CD4-positive, alpha-beta T cell treated with Interleukin-15 for 4 hours (primary cell): ENCODE measurements at regions not wholly inside any gene's neighbourhood (a gene's known extent, or its start where the extent isn't known, plus 50 kb on each side); places are given as distances from the start of the nearest gene placed in this dataset.
"Not testable (repeated sequence)": the region's sequence is repeated elsewhere in the genome, so short reads cannot be mapped to it uniquely, and the experiment has no call there.

Experiments used
- DNase-seq: peaks from one replicate; pipeline ENCODE4 v3.0.0-alpha.2; 2020; ENCODE audit warnings: low spot score

DNA sequence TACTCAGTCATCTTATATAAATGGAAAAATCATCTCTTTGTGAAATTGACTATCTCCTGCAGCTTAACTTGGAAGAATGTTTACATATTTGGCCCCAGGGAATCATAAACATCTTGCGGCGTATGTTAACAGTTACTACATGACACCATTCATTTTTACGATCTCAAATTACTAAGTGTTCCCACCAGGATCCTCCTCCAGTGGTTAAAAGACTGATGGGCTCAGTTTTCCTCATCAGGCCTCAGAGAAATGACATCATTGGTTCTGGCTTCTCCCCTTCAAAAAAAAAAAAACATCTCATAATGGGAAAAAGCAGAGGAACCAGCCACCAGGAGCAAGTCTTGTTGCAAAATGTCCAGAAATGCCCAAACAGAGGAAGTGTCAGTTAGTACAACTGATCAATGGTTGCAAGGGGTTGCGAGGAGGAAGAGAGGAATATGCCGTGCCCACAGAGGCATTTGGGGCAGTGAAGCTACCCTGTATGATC lies 70.5 kb upstream of the LIPC start:
- no peak for DNase-seq

DNA sequence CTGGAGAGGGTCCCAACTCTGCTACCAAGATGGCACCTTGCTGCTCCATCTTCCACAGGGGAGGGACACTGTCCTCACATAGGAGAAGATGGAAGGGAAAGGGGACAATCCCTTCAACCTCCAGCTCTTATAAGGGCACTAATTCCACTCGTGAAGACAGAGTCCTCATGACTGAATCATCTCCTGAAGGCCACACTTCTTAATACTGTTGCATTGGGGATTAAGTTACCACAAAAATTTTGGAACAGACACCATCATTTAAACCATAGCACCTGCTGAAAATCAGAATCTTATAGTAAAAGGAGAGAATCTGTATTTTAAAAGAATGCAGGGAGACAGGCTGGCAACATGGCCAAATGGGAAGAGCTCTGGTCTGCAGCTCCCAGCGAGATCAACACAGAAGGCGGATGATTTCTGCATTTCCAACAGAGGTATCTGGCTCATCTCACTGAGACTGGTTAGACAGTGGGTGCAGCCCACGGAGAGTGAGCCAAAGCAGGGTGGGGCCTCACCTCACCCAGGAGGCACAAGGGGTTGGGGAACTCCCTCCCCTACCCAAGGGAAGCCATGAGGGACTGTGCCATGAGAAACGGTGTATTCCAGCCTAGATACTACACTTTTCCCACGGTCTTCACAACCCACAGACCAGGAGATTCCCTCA lies 69.4 kb upstream of the LIPC start:
- no peak for DNase-seq

DNA sequence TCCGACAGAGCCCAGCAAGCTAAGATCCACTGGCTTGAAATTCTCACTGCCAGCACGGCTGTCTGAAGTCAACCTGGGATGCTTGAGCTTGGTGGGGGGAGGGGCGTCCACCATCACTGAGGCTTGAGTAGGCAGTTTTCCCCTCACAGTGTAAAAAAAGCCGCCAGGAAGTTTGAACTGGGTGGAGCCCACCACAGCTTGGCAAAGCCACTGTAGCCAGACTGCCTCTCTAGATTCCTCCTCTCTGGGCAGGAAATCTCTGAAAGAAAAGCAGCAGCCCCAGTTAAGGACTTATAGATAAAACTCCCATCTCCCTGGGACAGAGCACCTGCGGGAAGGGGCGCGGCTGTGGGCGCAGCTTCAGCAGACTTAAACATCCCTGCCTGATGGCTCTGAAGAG lies 68.7 kb upstream of the LIPC start:
- DNase-seq = not testable (repeated sequence)

DNA sequence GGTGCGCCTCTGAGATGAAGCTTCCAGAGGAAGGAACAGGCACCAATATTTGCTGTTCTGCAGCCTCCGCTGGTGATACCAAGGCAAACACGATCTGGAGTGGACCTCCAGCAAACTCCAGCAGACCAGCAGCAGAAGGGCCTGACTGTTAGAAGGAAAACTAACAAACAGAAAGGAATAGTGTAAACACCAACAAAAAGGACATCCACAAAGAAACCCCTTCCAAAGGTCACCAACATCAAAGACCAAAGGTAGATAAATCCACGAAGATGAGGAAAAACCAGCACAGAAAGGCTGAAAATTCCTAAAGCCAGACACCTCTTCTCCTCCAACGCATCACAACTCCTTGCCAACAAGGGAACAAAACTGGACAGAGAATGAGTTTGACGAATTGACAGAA lies 68.1 kb upstream of the LIPC start:
- DNase-seq = not testable (repeated sequence)

DNA sequence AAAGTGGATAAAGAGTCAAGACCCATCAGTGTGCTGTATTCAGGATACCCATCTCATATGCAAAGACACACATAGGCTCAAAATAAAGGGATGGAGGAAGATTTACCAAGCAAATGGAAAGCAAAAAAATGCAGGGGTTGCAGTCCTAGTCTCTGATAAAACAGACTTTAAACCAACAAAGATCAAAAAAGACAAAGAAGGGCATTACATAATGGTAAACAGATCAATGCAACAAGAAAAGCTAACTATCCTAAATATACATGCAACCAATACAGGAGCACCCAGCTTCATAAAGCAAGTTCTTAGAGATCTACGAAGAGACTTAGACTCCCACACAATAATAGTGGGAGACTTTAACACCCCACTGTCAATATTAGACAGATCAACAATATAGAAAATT lies 66.7 kb upstream of the LIPC start:
- DNase-seq = not testable (repeated sequence)

DNA sequence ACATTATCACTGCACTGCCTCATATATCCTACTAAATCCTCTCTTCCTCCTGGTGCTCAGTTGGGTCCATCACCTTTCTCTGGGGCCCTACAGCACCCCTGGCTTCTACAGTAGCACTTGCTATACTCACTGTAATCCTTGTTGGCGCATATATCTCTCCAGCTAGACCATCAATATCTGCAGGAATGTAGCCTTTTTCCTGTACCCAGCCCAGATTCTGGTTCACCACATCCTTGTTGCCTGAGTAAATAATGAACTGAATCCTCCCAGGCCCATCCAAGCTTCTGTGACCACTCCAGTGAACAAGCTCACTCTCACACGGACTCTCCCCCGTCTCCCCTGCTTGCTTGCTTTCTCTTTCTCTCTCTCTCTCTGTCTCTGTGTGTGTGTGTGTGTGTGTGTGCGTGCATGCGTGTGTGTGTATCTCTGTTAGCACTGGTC lies 62.5 kb upstream of the LIPC start:
- peak; percentile 28 for DNase-seq

DNA sequence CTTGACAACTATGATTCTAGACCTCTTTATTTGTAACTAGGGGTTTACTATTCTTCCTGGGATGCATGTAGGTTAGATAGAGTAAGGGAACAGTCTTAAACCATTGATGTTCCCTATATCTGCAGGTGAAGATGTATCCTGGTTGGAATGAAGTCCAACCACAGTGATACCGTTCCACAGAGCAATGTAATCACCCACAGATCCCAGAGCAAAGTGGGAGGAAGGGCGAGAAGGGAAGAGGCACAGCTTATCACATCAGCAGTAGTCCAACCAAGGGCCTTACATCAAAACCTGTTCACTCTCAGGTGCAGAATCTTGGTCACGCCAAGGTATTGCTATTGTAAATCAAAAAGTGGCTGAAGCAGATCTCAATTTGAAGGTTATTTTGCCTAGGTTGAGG lies 61.8 kb upstream of the LIPC start:
- DNase-seq = no peak

DNA sequence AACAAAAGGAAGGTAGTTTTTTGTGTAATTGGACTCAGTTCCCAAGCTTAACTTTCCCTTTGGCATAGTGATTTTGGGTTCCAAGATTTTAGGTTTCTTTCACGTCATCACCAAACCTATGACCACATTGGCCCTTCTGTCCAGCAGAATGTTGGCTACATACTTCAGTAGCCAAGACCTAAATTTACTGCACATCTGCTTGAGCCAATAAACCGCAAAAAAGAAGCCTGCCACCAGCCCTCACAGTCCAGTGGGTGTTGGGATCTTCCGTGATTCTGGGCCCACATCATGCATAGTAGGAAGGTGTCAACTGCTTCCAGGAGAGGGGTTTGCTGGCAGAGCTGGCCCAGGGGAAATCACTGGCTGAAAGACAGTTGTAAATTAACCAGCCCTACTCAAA lies 57.6 kb upstream of the LIPC start:
- DNase-seq = no peak

DNA sequence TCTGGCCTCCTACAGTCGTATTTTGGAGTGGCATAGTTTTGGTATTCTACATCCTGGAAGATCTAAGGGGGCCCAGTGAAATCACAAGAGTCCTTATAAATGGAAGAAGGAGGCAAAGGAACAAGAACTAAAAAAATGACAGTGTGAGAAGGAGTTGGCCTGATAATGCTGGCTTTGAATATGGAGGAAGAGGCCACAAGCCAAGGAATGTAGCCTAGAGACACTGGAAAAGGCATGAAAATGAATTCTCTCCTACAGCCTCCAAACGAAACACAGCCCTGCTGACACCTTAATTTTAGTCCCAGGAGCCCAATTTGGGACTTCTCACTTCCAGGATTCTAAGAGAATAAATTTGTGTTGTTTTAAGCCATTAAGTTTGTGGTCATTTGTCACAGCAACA lies 54.6 kb upstream of the LIPC start:
- DNase-seq = no peak

DNA sequence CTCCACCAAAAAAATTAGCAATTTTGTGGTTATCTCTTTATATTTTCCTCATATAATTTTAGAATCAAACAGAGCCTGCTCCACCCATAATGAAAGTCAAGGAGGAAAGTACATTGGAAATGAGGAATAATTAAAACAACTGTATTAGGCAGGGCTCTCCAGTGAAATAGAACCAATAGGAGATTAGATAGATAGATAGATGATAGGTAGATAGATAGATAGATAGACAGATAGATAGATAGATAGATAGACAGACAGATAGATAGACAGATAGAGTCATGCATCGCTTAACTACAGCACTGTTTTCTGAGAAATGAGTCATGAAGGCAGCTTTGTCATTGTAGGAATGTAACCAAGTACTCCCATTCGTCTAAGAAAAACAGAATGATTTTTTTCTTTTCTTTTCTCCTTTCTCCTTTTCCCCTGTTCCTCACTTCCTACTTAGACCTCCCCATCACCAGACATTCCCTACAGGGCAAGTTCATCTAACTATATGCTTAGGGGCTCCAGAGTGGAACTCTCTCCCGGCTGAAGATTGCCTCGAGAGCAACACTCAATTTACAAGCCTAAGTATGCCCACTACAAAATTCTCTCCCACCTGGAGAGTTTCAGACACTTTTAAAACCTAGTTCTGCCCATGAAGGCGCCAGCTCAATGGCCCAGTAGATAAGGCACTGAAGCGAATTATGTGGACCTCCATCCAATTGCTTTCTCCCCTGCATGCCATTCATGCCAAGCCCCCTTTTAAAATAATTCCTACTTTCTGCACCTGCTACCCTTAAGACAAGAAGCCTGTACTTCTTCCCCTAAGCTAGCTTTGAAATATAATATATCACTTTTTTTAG lies 53.3 kb upstream of the LIPC start:
- DNase-seq = no peak

DNA sequence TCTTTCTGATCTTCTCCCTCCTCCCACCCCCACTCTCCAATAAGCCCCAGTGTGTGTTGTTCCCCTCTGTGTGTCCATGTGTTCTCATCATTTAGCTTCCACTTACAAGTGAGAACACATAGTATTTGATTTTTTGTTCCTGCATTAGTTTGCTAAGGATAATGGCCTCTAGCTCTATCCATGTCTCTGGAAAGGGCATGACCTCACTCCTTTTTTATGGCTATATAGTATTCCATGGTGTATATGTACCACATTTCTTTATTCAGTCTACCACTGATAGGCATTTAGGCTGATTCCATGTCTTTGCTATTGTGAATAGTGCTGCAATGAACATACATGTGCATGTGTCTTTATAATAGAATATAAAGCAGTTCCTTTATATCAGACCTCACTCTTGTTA lies 52.3 kb upstream of the LIPC start:
- not testable (repeated sequence) for DNase-seq

DNA sequence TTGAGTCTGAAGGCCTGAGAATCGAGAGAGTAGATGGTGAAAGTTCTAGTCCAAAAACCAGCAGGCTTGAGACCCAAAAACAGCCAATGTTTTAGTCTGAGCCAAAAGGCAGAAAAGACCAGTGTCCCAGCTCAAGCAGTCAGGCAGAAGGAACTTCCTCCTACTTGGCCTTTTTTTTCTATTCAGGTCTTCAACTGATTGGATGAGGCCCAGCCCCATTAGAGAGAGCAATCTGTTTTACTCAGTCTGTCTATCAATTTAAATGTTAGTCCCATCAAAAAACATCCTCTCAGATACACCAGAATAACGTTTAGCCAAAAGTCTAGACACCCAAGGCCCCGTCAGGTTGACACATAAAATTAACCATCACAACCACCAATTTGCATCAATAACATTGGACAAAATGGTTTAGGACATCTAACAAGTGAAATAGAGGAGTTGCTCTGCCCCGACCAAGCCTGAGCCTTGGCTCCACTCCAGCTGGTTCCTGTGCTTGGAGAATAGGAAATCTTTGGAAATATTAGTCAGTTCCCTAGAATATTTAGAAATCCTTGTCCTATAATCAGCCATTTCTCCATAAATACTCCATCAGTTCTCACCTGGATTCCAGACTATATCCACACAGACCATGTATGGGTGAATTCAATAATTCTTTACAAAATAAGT lies 51.4 kb upstream of the LIPC start:
- no peak for DNase-seq

DNA sequence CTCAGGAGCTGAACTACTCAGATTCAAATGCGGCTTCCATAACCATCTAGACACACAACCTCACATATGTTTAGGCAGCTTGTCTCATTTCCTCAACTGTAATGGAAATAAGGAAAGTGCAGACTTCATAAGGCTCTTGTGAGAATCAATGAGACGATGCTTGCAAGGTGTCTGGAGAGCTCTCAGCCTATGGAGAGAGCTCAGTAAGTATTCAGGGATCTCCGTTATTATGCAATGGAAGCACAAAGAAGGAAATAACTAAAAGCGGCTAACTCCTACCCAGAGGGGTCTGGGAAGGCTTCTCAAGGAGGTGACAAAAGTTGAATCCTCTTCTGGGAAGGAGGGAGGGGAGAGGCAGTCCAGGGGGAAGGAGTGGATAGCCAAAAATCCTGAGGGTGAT lies 50.1 kb upstream of the LIPC start:
- DNase-seq = no peak
